ENCODE measurements at regions not wholly inside any gene's neighbourhood (a gene's known extent, or its start where the extent isn't known, plus 50 kb on each side); places are given as distances from the start of the nearest gene placed in this dataset.

- Histone ChIP-seq H3K36me3 (ENCODE audit: control insufficient read depth, insufficient read depth, low read length) (no peaks in the 10 kb centered on the region), H3K27ac (ENCODE audit: low read length) (no peak overlapping the region), H3K9me3 (replicated peaks; ENCODE audit: control insufficient read depth, low read depth, low read length) (no peaks in the 10 kb centered on the region), H3K27me3 (ENCODE audit: control insufficient read depth, insufficient read depth, low read length) (no peaks in the 10 kb centered on the region), H3K4me1 (ENCODE audit: control insufficient read depth, insufficient read depth, low read length) (no peaks in the 10 kb centered on the region), H3K4me3 (ENCODE audit: low read length) (no peak overlapping the region)
- DNase-seq = no peak
- WGBS (ENCODE audit: insufficient coverage) = no CpG with 5 or more reads among the region's 2 CpGs
Observed at GRCh38 chr3:181660337-181660736, 51.4 kb upstream of the SOX2 start.

GRCh38 chr3:181637456-181637855, 74.3 kb upstream of the SOX2 start:
- DNase-seq = no peak
- H3K4me1 ChIP-seq (ENCODE audit: control insufficient read depth, insufficient read depth, low read length) = no peaks in the 10 kb centered on the region
- no peaks in the 10 kb centered on the region for H3K9me3 ChIP-seq (replicated peaks; ENCODE audit: control insufficient read depth, low read depth, low read length)
- H3K36me3 ChIP-seq (ENCODE audit: control insufficient read depth, insufficient read depth, low read length) = no peaks in the 10 kb centered on the region
- H3K4me3 ChIP-seq (ENCODE audit: low read length) = no peak overlapping the region
- WGBS (ENCODE audit: insufficient coverage) = no CpG with 5 or more reads among the region's 1 CpG
- H3K27me3 ChIP-seq (ENCODE audit: control insufficient read depth, insufficient read depth, low read length) = no peaks in the 10 kb centered on the region
- no peak overlapping the region for H3K27ac ChIP-seq (ENCODE audit: low read length)

- 91% methylated on average over 3 of the region's 4 CpGs for WGBS (ENCODE audit: insufficient coverage)
- no peaks in the 10 kb centered on the region for H3K36me3 ChIP-seq (ENCODE audit: control insufficient read depth, insufficient read depth, low read length)
- H3K4me3 ChIP-seq (ENCODE audit: low read length) = no peak overlapping the region
- H3K27ac ChIP-seq (ENCODE audit: low read length) = no peak overlapping the region
- no peaks in the 10 kb centered on the region for H3K4me1 ChIP-seq (ENCODE audit: control insufficient read depth, insufficient read depth, low read length)
- H3K9me3 ChIP-seq (replicated peaks; ENCODE audit: control insufficient read depth, low read depth, low read length) = no peaks in the 10 kb centered on the region
- no peak for DNase-seq
- no peaks in the 10 kb centered on the region for H3K27me3 ChIP-seq (ENCODE audit: control insufficient read depth, insufficient read depth, low read length)
Observed at GRCh38 chr3:181637056-181637455, 74.7 kb upstream of the SOX2 start.

GRCh38 chr3:181635141-181635540, 76.6 kb upstream of the SOX2 start:
- Histone ChIP-seq H3K36me3 (ENCODE audit: control insufficient read depth, insufficient read depth, low read length) (no peaks in the 10 kb centered on the region), H3K4me3 (ENCODE audit: low read length) (no peak overlapping the region), H3K4me1 (ENCODE audit: control insufficient read depth, insufficient read depth, low read length) (no peaks in the 10 kb centered on the region), H3K9me3 (replicated peaks; ENCODE audit: control insufficient read depth, low read depth, low read length) (no peaks in the 10 kb centered on the region), H3K27ac (ENCODE audit: low read length) (no peak overlapping the region), H3K27me3 (ENCODE audit: control insufficient read depth, insufficient read depth, low read length) (no peaks in the 10 kb centered on the region)
- DNase-seq = no peak
- WGBS (ENCODE audit: insufficient coverage) = no CpG with 5 or more reads among the region's 4 CpGs

- 93% methylated on average over 2 of the region's 7 CpGs for WGBS (ENCODE audit: insufficient coverage)
- Histone ChIP-seq H3K9me3 (replicated peaks; ENCODE audit: control insufficient read depth, low read depth, low read length) (no peaks in the 10 kb centered on the region), H3K27me3 (ENCODE audit: control insufficient read depth, insufficient read depth, low read length) (no peaks in the 10 kb centered on the region), H3K27ac (ENCODE audit: low read length) (no peak overlapping the region), H3K36me3 (ENCODE audit: control insufficient read depth, insufficient read depth, low read length) (no peaks in the 10 kb centered on the region), H3K4me3 (ENCODE audit: low read length) (no peak overlapping the region), H3K4me1 (ENCODE audit: control insufficient read depth, insufficient read depth, low read length) (no peaks in the 10 kb centered on the region)
- no peak for DNase-seq
Observed at GRCh38 chr3:181633556-181633955, 78.2 kb upstream of the SOX2 start.

- no peaks in the 10 kb centered on the region for H3K9me3 ChIP-seq (replicated peaks; ENCODE audit: control insufficient read depth, low read depth, low read length)
- DNase-seq = no peak
- H3K27me3 ChIP-seq (ENCODE audit: control insufficient read depth, insufficient read depth, low read length) = no peaks in the 10 kb centered on the region
- no peak overlapping the region for H3K27ac ChIP-seq (ENCODE audit: low read length)
- no peaks in the 10 kb centered on the region for H3K36me3 ChIP-seq (ENCODE audit: control insufficient read depth, insufficient read depth, low read length)
- H3K4me3 ChIP-seq (ENCODE audit: low read length) = no peak overlapping the region
- WGBS (ENCODE audit: insufficient coverage) = 54% methylated on average over 2 of the region's 3 CpGs
- no peaks in the 10 kb centered on the region for H3K4me1 ChIP-seq (ENCODE audit: control insufficient read depth, insufficient read depth, low read length)
Observed at GRCh38 chr3:181631901-181632300, 79.8 kb upstream of the SOX2 start.

GRCh38 chr3:181630853-181631252, 80.9 kb upstream of the SOX2 start:
- Histone ChIP-seq H3K27me3 (ENCODE audit: control insufficient read depth, insufficient read depth, low read length) (no peaks in the 10 kb centered on the region), H3K4me1 (ENCODE audit: control insufficient read depth, insufficient read depth, low read length) (no peaks in the 10 kb centered on the region), H3K4me3 (ENCODE audit: low read length) (no peak overlapping the region), H3K36me3 (ENCODE audit: control insufficient read depth, insufficient read depth, low read length) (no peaks in the 10 kb centered on the region), H3K9me3 (replicated peaks; ENCODE audit: control insufficient read depth, low read depth, low read length) (no peaks in the 10 kb centered on the region), H3K27ac (ENCODE audit: low read length) (no peak overlapping the region)
- DNase-seq = no peak

- DNase-seq = no peak
- no peaks in the 10 kb centered on the region for H3K27me3 ChIP-seq (ENCODE audit: control insufficient read depth, insufficient read depth, low read length)
- no CpG with 5 or more reads among the region's 3 CpGs for WGBS (ENCODE audit: insufficient coverage)
Observed at GRCh38 chr3:181629711-181630110, 82.0 kb upstream of the SOX2 start.

GRCh38 chr3:181629029-181629428, 82.7 kb upstream of the SOX2 start:
- Histone ChIP-seq H3K27me3 (ENCODE audit: control insufficient read depth, insufficient read depth, low read length) (no peaks in the 10 kb centered on the region), H3K4me3 (ENCODE audit: low read length) (no peak overlapping the region), H3K27ac (ENCODE audit: low read length) (no peak overlapping the region), H3K36me3 (ENCODE audit: control insufficient read depth, insufficient read depth, low read length) (no peaks in the 10 kb centered on the region), H3K4me1 (ENCODE audit: control insufficient read depth, insufficient read depth, low read length) (no peaks in the 10 kb centered on the region), H3K9me3 (replicated peaks; ENCODE audit: control insufficient read depth, low read depth, low read length) (no peaks in the 10 kb centered on the region)
- DNase-seq = peak; percentile 30
- WGBS (ENCODE audit: insufficient coverage) = no CpG with 5 or more reads among the region's 1 CpG

More at GRCh38 chr3:181629711-181630110, 82.0 kb upstream of the SOX2 start:
- no peaks in the 10 kb centered on the region for H3K4me1 ChIP-seq (ENCODE audit: control insufficient read depth, insufficient read depth, low read length)
- H3K9me3 ChIP-seq (replicated peaks; ENCODE audit: control insufficient read depth, low read depth, low read length) = no peaks in the 10 kb centered on the region
- no peak overlapping the region for H3K4me3 ChIP-seq (ENCODE audit: low read length)
- no peak overlapping the region for H3K27ac ChIP-seq (ENCODE audit: low read length)
- H3K36me3 ChIP-seq (ENCODE audit: control insufficient read depth, insufficient read depth, low read length) = no peaks in the 10 kb centered on the region

- no peaks in the 10 kb centered on the region for H3K9me3 ChIP-seq (replicated peaks; ENCODE audit: control insufficient read depth, low read depth, low read length)
- H3K4me3 ChIP-seq (ENCODE audit: low read length) = no peak overlapping the region
- no peaks in the 10 kb centered on the region for H3K36me3 ChIP-seq (ENCODE audit: control insufficient read depth, insufficient read depth, low read length)
- H3K4me1 ChIP-seq (ENCODE audit: control insufficient read depth, insufficient read depth, low read length) = no peaks in the 10 kb centered on the region
- no peak for DNase-seq
- H3K27ac ChIP-seq (ENCODE audit: low read length) = no peak overlapping the region
- no peaks in the 10 kb centered on the region for H3K27me3 ChIP-seq (ENCODE audit: control insufficient read depth, insufficient read depth, low read length)
Observed at GRCh38 chr3:181628384-181628783, 83.3 kb upstream of the SOX2 start.

GRCh38 chr3:181626036-181626435, 85.7 kb upstream of the SOX2 start:
- WGBS (ENCODE audit: insufficient coverage) = no CpG with 5 or more reads among the region's 1 CpG
- Histone ChIP-seq H3K9me3 (replicated peaks; ENCODE audit: control insufficient read depth, low read depth, low read length) (no peaks in the 10 kb centered on the region), H3K4me1 (ENCODE audit: control insufficient read depth, insufficient read depth, low read length) (no peaks in the 10 kb centered on the region), H3K4me3 (ENCODE audit: low read length) (no peak overlapping the region), H3K27ac (ENCODE audit: low read length) (no peak overlapping the region), H3K36me3 (ENCODE audit: control insufficient read depth, insufficient read depth, low read length) (no peaks in the 10 kb centered on the region), H3K27me3 (ENCODE audit: control insufficient read depth, insufficient read depth, low read length) (no peaks in the 10 kb centered on the region)
- DNase-seq = no peak

All from muscle of leg (tissue), 3 donors.